ENCODE measurements at regions not wholly inside any gene's neighbourhood (a gene's known extent, or its start where the extent isn't known, plus 50 kb on each side); places are given as distances from the start of the nearest gene placed in this dataset.

DNA sequence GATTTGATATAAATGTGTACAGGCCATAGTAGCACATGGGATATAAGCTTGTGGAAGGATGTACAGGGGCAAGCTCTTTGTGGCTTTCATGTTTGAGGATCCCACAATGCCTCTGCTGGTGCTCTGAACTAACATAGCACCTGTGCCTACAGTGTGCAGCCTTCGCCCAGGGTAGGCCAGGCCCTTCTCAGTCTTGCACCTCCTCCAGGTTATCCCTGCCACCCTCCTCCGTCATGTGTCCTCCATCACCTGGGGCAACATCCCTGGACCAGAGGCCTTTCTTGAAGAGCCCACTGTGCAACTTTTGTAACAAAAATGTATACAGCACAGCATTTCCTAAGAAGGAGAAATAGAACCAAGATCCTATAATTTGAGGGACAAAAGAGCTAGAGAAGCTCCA lies 306.8 kb downstream of the IRS2 start:
- no peak overlapping the region for H3K9ac ChIP-seq (ENCODE audit: low read depth in 1 of 2, low read length in 2 of 2)

GRCh38 chr13:109476001-109476400 lies 310.4 kb downstream of the IRS2 start:
- Histone ChIP-seq H3K9ac (ENCODE audit: low read depth in 1 of 2, low read length in 2 of 2) (no peak overlapping the region), H3K4me3 (ENCODE audit: low read length in 2 of 2) (no peak overlapping the region), H3K4me1 (ENCODE audit: control insufficient read depth in 2 of 2, insufficient read depth in 2 of 2, low read length in 2 of 2) (no peaks in the 10 kb centered on the region), H3K9me3 (ENCODE audit: control insufficient read depth in 2 of 2, low read length in 2 of 2) (no peaks in the 10 kb centered on the region), H3K36me3 (ENCODE audit: control insufficient read depth in 2 of 2, insufficient read depth in 2 of 2, low read length in 2 of 2) (no peaks in the 10 kb centered on the region), H3K27me3 (ENCODE audit: control insufficient read depth in 2 of 2, insufficient read depth in 2 of 2, low read length in 2 of 2) (no peaks in the 10 kb centered on the region), H3K27ac (ENCODE audit: low read depth in 2 of 2, low read length in 2 of 2) (no peak overlapping the region)

More for the DNA sequence above, 306.8 kb downstream of the IRS2 start:
- Histone ChIP-seq H3K4me3 (ENCODE audit: low read length in 2 of 2) (no peak overlapping the region), H3K36me3 (ENCODE audit: control insufficient read depth in 2 of 2, insufficient read depth in 2 of 2, low read length in 2 of 2) (no peaks in the 10 kb centered on the region), H3K27me3 (ENCODE audit: control insufficient read depth in 2 of 2, insufficient read depth in 2 of 2, low read length in 2 of 2) (no peaks in the 10 kb centered on the region), H3K9me3 (ENCODE audit: control insufficient read depth in 2 of 2, low read length in 2 of 2) (no peaks in the 10 kb centered on the region), H3K27ac (ENCODE audit: low read depth in 2 of 2, low read length in 2 of 2) (no peak overlapping the region), H3K4me1 (ENCODE audit: control insufficient read depth in 2 of 2, insufficient read depth in 2 of 2, low read length in 2 of 2) (no peaks in the 10 kb centered on the region)

GRCh38 chr13:109468123-109468522 lies 318.3 kb downstream of the IRS2 start:
- Histone ChIP-seq H3K27ac (ENCODE audit: low read depth in 2 of 2, low read length in 2 of 2) (no peak overlapping the region), H3K4me1 (ENCODE audit: control insufficient read depth in 2 of 2, insufficient read depth in 2 of 2, low read length in 2 of 2) (no peaks in the 10 kb centered on the region)

GRCh38 chr13:109465148-109465547 lies 321.2 kb downstream of the IRS2 start:
- H3K9me3 ChIP-seq (ENCODE audit: control insufficient read depth in 2 of 2, low read length in 2 of 2), result no peaks in the 10 kb centered on the region
- H3K27me3 ChIP-seq (ENCODE audit: control insufficient read depth in 2 of 2, insufficient read depth in 2 of 2, low read length in 2 of 2), result no peaks in the 10 kb centered on the region
- H3K27ac ChIP-seq (ENCODE audit: low read depth in 2 of 2, low read length in 2 of 2), result no peak overlapping the region
- H3K4me3 ChIP-seq (ENCODE audit: low read length in 2 of 2), result no peak overlapping the region
- no peaks in the 10 kb centered on the region for H3K4me1 ChIP-seq (ENCODE audit: control insufficient read depth in 2 of 2, insufficient read depth in 2 of 2, low read length in 2 of 2)
- H3K36me3 ChIP-seq (ENCODE audit: control insufficient read depth in 2 of 2, insufficient read depth in 2 of 2, low read length in 2 of 2), result no peaks in the 10 kb centered on the region
- H3K9ac ChIP-seq (ENCODE audit: low read depth in 1 of 2, low read length in 2 of 2), result no peak overlapping the region

More at GRCh38 chr13:109468123-109468522, 318.3 kb downstream of the IRS2 start:
- H3K9me3 ChIP-seq (ENCODE audit: control insufficient read depth in 2 of 2, low read length in 2 of 2), result no peaks in the 10 kb centered on the region
- no peak overlapping the region for H3K4me3 ChIP-seq (ENCODE audit: low read length in 2 of 2)
- no peaks in the 10 kb centered on the region for H3K27me3 ChIP-seq (ENCODE audit: control insufficient read depth in 2 of 2, insufficient read depth in 2 of 2, low read length in 2 of 2)
- H3K9ac ChIP-seq (ENCODE audit: low read depth in 1 of 2, low read length in 2 of 2), result no peak overlapping the region
- H3K36me3 ChIP-seq (ENCODE audit: control insufficient read depth in 2 of 2, insufficient read depth in 2 of 2, low read length in 2 of 2), result no peaks in the 10 kb centered on the region

DNA sequence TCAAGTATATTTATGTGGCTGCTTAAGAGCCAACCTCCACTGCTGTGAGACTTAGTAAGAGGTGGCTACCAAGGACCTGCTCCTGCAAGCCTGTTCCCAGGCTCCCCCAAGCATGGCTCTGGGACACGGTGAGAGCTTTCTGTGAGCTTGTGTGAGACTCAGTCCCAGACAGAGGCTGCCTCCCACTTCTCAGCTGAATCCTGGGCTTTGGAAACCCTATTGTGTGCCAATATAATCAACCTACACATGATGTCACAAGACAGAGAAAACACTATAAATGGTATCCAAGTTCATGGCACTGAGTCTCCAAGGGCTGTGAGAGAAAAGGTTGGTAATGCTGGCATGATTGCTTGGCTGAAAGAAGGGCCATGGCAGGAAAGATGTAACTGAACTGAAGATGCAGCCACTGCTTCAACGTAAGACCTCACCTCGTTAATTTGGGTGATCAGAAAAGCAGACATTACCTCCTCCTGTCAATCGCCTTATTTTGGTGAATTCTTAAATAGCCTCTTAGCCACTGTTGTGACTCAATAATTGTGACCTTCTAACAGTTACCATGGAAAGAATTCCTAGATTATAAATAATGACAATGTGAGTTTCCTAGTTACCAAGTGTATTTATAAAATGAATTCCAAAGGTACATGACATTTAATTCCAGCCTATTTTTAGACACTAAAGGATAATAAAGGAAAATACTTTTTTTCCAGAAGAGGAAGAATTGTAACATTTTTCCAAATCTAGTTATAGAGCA lies 332.0 kb downstream of the IRS2 start:
- H3K9ac ChIP-seq (ENCODE audit: low read depth in 1 of 2, low read length in 2 of 2), result no peak overlapping the region
- no peak overlapping the region for H3K4me3 ChIP-seq (ENCODE audit: low read length in 2 of 2)
- H3K27ac ChIP-seq (ENCODE audit: low read depth in 2 of 2, low read length in 2 of 2), result no peak overlapping the region
- no peaks in the 10 kb centered on the region for H3K9me3 ChIP-seq (ENCODE audit: control insufficient read depth in 2 of 2, low read length in 2 of 2)
- no peaks in the 10 kb centered on the region for H3K36me3 ChIP-seq (ENCODE audit: control insufficient read depth in 2 of 2, insufficient read depth in 2 of 2, low read length in 2 of 2)
- no peaks in the 10 kb centered on the region for H3K27me3 ChIP-seq (ENCODE audit: control insufficient read depth in 2 of 2, insufficient read depth in 2 of 2, low read length in 2 of 2)
- H3K4me1 ChIP-seq (ENCODE audit: control insufficient read depth in 2 of 2, insufficient read depth in 2 of 2, low read length in 2 of 2), result no peaks in the 10 kb centered on the region

DNA sequence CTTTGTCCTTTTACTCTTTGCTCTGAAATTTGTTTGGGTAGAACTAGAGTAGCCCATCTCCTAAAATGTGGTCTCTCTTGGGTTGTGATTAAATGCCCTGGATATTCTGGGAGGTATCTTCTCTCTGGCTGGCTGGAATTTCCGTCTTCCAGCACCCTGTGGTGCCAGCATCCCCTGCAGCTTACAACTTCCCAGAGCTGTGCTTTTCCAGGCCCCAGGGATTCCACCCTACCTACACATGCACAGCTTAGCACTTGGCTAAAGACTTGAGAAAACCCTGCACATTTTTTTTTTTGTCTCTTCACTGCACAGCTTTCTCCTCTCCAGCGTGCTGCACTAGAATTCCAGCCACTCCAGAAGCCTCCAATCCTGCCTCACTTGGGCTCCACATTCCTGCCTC lies 334.7 kb downstream of the IRS2 start:
- no peaks in the 10 kb centered on the region for H3K27me3 ChIP-seq (ENCODE audit: control insufficient read depth in 2 of 2, insufficient read depth in 2 of 2, low read length in 2 of 2)
- H3K9me3 ChIP-seq (ENCODE audit: control insufficient read depth in 2 of 2, low read length in 2 of 2), result no peaks in the 10 kb centered on the region
- no peak overlapping the region for H3K27ac ChIP-seq (ENCODE audit: low read depth in 2 of 2, low read length in 2 of 2)
- H3K4me1 ChIP-seq (ENCODE audit: control insufficient read depth in 2 of 2, insufficient read depth in 2 of 2, low read length in 2 of 2), result no peaks in the 10 kb centered on the region
- H3K9ac ChIP-seq (ENCODE audit: low read depth in 1 of 2, low read length in 2 of 2), result no peak overlapping the region
- no peak overlapping the region for H3K4me3 ChIP-seq (ENCODE audit: low read length in 2 of 2)
- H3K36me3 ChIP-seq (ENCODE audit: control insufficient read depth in 2 of 2, insufficient read depth in 2 of 2, low read length in 2 of 2), result no peaks in the 10 kb centered on the region

DNA sequence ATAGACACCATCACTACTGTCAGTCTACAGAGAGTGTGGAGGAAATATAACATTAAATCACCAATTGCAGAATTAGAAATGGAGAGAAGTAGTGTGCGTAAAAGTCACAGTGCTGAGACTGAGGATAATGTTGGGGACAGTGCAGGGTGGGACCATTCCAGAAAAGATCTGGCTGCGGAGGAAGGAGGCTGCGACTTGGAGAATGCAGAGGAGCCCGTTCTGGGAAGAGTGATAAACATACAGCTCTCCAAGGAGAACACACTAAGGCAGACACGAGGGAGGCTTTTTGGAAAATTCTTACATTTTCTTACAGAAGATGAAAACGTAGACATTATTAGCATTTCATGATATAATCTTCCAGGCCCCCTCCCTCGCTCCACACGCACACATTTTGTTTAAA lies 337.8 kb downstream of the IRS2 start:
- Histone ChIP-seq H3K27me3 (ENCODE audit: control insufficient read depth in 2 of 2, insufficient read depth in 2 of 2, low read length in 2 of 2) (no peaks in the 10 kb centered on the region), H3K9ac (ENCODE audit: low read depth in 1 of 2, low read length in 2 of 2) (no peak overlapping the region), H3K36me3 (ENCODE audit: control insufficient read depth in 2 of 2, insufficient read depth in 2 of 2, low read length in 2 of 2) (no peaks in the 10 kb centered on the region), H3K4me3 (ENCODE audit: low read length in 2 of 2) (no peak overlapping the region), H3K27ac (ENCODE audit: low read depth in 2 of 2, low read length in 2 of 2) (no peak overlapping the region), H3K4me1 (ENCODE audit: control insufficient read depth in 2 of 2, insufficient read depth in 2 of 2, low read length in 2 of 2) (no peaks in the 10 kb centered on the region), H3K9me3 (ENCODE audit: control insufficient read depth in 2 of 2, low read length in 2 of 2) (no peaks in the 10 kb centered on the region)

DNA sequence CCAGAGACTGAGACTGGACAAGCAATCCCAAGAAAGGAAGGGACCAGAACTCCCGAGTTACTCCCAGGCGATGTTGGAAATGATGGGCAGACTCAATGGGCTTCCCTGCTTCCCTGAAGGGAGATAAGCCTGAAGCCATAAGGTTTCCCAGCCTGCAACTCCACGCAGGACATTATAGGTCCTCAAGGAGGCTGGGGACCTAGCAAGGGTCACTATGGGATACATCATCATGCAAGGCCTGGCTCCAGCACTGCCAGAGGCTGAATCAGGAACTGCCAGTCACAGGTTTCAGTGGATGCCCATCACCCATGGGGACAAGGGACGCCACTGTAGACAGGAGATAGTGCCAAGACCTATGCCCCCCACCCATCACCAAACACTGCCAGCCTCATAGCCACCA lies 338.7 kb downstream of the IRS2 start:
- no peak overlapping the region for H3K4me3 ChIP-seq (ENCODE audit: low read length in 2 of 2)
- H3K9me3 ChIP-seq (ENCODE audit: control insufficient read depth in 2 of 2, low read length in 2 of 2), result no peaks in the 10 kb centered on the region
- no peaks in the 10 kb centered on the region for H3K27me3 ChIP-seq (ENCODE audit: control insufficient read depth in 2 of 2, insufficient read depth in 2 of 2, low read length in 2 of 2)
- no peak overlapping the region for H3K27ac ChIP-seq (ENCODE audit: low read depth in 2 of 2, low read length in 2 of 2)
- no peak overlapping the region for H3K9ac ChIP-seq (ENCODE audit: low read depth in 1 of 2, low read length in 2 of 2)
- H3K4me1 ChIP-seq (ENCODE audit: control insufficient read depth in 2 of 2, insufficient read depth in 2 of 2, low read length in 2 of 2), result no peaks in the 10 kb centered on the region
- H3K36me3 ChIP-seq (ENCODE audit: control insufficient read depth in 2 of 2, insufficient read depth in 2 of 2, low read length in 2 of 2), result no peaks in the 10 kb centered on the region

DNA sequence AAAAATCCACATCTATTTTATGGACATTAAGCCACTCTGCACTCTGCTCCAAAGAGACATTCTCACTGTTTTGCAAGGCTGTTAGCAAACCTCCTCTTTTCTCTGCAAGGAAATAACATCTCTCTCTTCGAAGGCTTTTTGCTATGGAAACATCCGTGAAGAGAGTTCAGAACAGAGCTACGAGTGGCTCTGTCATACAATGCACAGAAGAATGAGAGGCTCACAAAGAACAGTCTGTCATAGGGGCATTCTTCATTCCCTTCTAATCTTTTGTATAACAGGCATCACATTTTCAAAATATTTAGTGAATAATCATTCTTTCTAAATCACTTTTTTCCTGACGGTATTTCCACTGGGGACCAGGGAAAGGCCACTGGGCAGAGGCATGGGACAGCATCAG lies 346.1 kb downstream of the IRS2 start:
- Histone ChIP-seq H3K9ac (ENCODE audit: low read depth in 1 of 2, low read length in 2 of 2) (no peak overlapping the region), H3K36me3 (ENCODE audit: control insufficient read depth in 2 of 2, insufficient read depth in 2 of 2, low read length in 2 of 2) (no peaks in the 10 kb centered on the region), H3K27ac (ENCODE audit: low read depth in 2 of 2, low read length in 2 of 2) (no peak overlapping the region), H3K4me1 (ENCODE audit: control insufficient read depth in 2 of 2, insufficient read depth in 2 of 2, low read length in 2 of 2) (no peaks in the 10 kb centered on the region), H3K9me3 (ENCODE audit: control insufficient read depth in 2 of 2, low read length in 2 of 2) (no peaks in the 10 kb centered on the region), H3K27me3 (ENCODE audit: control insufficient read depth in 2 of 2, insufficient read depth in 2 of 2, low read length in 2 of 2) (no peaks in the 10 kb centered on the region), H3K4me3 (ENCODE audit: low read length in 2 of 2) (no peak overlapping the region)

- Histone ChIP-seq H3K4me1 (ENCODE audit: control insufficient read depth in 2 of 2, insufficient read depth in 2 of 2, low read length in 2 of 2) (no peaks in the 10 kb centered on the region), H3K36me3 (ENCODE audit: control insufficient read depth in 2 of 2, insufficient read depth in 2 of 2, low read length in 2 of 2) (no peaks in the 10 kb centered on the region), H3K9me3 (ENCODE audit: control insufficient read depth in 2 of 2, low read length in 2 of 2) (no peaks in the 10 kb centered on the region), H3K9ac (ENCODE audit: low read depth in 1 of 2, low read length in 2 of 2) (no peak overlapping the region), H3K4me3 (ENCODE audit: low read length in 2 of 2) (no peak overlapping the region), H3K27ac (ENCODE audit: low read depth in 2 of 2, low read length in 2 of 2) (no peak overlapping the region), H3K27me3 (ENCODE audit: control insufficient read depth in 2 of 2, insufficient read depth in 2 of 2, low read length in 2 of 2) (no peaks in the 10 kb centered on the region)
Measured at GRCh38 chr13:109439813-109440212, 346.6 kb downstream of the IRS2 start.
